ELF-1 (cell line): ENCODE measurements at regions not wholly inside any gene's neighbourhood (a gene's known extent, or its start where the extent isn't known, plus 50 kb on each side); places are given as distances from the start of the nearest gene placed in this dataset.
"Not testable (repeated sequence)": the region's sequence is repeated elsewhere in the genome, so short reads cannot be mapped to it uniquely, and the experiment has no call there.

Experiments used
- DNase-seq: peaks from one replicate; pipeline ENCODE4 v3.0.0-alpha.2; 2016; ENCODE audit warnings: low read depth, low spot score

GRCh38 chr3:177356952-177357351 is 159.7 kb upstream of the TBL1XR1 start:
- no peak for DNase-seq

GRCh38 chr3:177357352-177358090 is 160.2 kb upstream of the TBL1XR1 start:
- DNase-seq, result peak; percentile 73

- DNase-seq, result peak; percentile 85
Measured at GRCh38 chr3:177358091-177358976, 161.1 kb upstream of the TBL1XR1 start.

GRCh38 chr3:177358977-177359592 is 161.8 kb upstream of the TBL1XR1 start:
- DNase-seq, result peak; percentile 97

GRCh38 chr3:177359593-177360357 is 162.5 kb upstream of the TBL1XR1 start:
- peak; percentile 98 for DNase-seq

GRCh38 chr3:177361081-177361938 is 164.0 kb upstream of the TBL1XR1 start:
- DNase-seq, result peak; percentile 24

- peak; percentile 62 for DNase-seq
Measured at GRCh38 chr3:177362626-177363025, 165.3 kb upstream of the TBL1XR1 start.

- no peak for DNase-seq
Measured at GRCh38 chr3:177364236-177364635, 167.0 kb upstream of the TBL1XR1 start.

GRCh38 chr3:177365294-177365693 is 168.0 kb upstream of the TBL1XR1 start:
- DNase-seq, result not testable (repeated sequence)

GRCh38 chr3:177367788-177368187 is 170.5 kb upstream of the TBL1XR1 start:
- no peak for DNase-seq

GRCh38 chr3:177370246-177370822 is 173.1 kb upstream of the TBL1XR1 start:
- DNase-seq, result no peak

GRCh38 chr3:177371146-177371545 is 173.9 kb upstream of the TBL1XR1 start:
- no peak for DNase-seq

- DNase-seq, result no peak
Measured at GRCh38 chr3:177371888-177372287, 174.6 kb upstream of the TBL1XR1 start.

- no peak for DNase-seq
Measured at GRCh38 chr3:177374323-177374722, 177.0 kb upstream of the TBL1XR1 start.

GRCh38 chr3:177375316-177375715 is 178.0 kb upstream of the TBL1XR1 start:
- no peak for DNase-seq

GRCh38 chr3:177377166-177377565 is 179.9 kb upstream of the TBL1XR1 start:
- peak; percentile 33 for DNase-seq

- DNase-seq, result no peak
Measured at GRCh38 chr3:177378168-177378567, 180.9 kb upstream of the TBL1XR1 start.

GRCh38 chr3:177379045-177379444 is 181.8 kb upstream of the TBL1XR1 start:
- no peak for DNase-seq

- no peak for DNase-seq
Measured at GRCh38 chr3:177381070-177381469, 183.8 kb upstream of the TBL1XR1 start.

- no peak for DNase-seq
Measured at GRCh38 chr3:177382944-177383343, 185.7 kb upstream of the TBL1XR1 start.
